IMR-90 (cell line): ENCODE measurements at regions not wholly inside any gene's neighbourhood (a gene's known extent, or its start where the extent isn't known, plus 50 kb on each side); places are given as distances from the start of the nearest gene placed in this dataset.

Experiments used
- ATAC-seq: fragments of 200-7000 bp; cut with Tn5 transposase; 2 replicates; pipeline ENCODE4 v1.9.1; 2020; ENCODE audit warnings: low read depth, mild to moderate bottlenecking, moderate library complexity
- BruUV-seq: library from RNA; stranded (reverse); fragments of 400-500 nt; replicated peaks from 2 replicates; lab custom pipeline; 2021; lab: Mats Ljungman, UMichigan
- CTCF ChIA-PET: fragments of 300-600 bp; formaldehyde crosslinking; extraction: SDS; loops from one replicate; lab custom pipeline; 2021; ENCODE audit warnings: antibody characterized with exemption; lab: Yijun Ruan, JAX
- POLR2A ChIA-PET: fragments of 300-600 bp; sonication (Branson Sonifier 250); formaldehyde crosslinking; loops from one replicate; lab custom pipeline; 2022; ENCODE audit warnings: antibody characterized with exemption; ENCODE audit not compliant: unreplicated experiment; lab: Charles Lee
- DNase-seq: peaks from one replicate; pipeline ENCODE4 v3.0.0; 2013
- H2AFZ ChIP-seq: replicated peaks from 2 replicates; pipeline ENCODE3; 2013; ENCODE audit warnings: low read length, mild to moderate bottlenecking; ENCODE audit not compliant: poor library complexity
- H2AK5ac ChIP-seq: 2 replicates; pipeline ENCODE4 v1.6.1; 2013; ENCODE audit warnings: low read depth, low read length, inconsistent platforms
- H2AK9ac ChIP-seq: replicated peaks from 2 replicates; pipeline ENCODE3; 2013; ENCODE audit warnings: mild to moderate bottlenecking, low read depth, low read length, moderate library complexity; ENCODE audit not compliant: poor library complexity
- H2BK120ac ChIP-seq: 2 replicates; pipeline ENCODE4 v1.6.1; 2013; ENCODE audit warnings: low read depth, low read length, inconsistent platforms
- H2BK15ac ChIP-seq: 3 replicates; pipeline ENCODE4 v1.6.1; 2013; ENCODE audit warnings: low read depth, low read length, inconsistent platforms
- H2BK20ac ChIP-seq: 2 replicates; pipeline ENCODE4 v1.6.1; 2013; ENCODE audit warnings: low read depth, mild to moderate bottlenecking, inconsistent platforms, low read length, moderate library complexity
- H2BK5ac ChIP-seq: 2 replicates; pipeline ENCODE4 v1.6.1; 2013; ENCODE audit warnings: mild to moderate bottlenecking, low read depth, low read length, inconsistent platforms; ENCODE audit not compliant: poor library complexity, severe bottlenecking
- H3K14ac ChIP-seq: replicated peaks from 2 replicates; pipeline ENCODE4 v1.6.1; 2013; ENCODE audit warnings: low read depth, low read length, inconsistent platforms
- H3K18ac ChIP-seq: 2 replicates; pipeline ENCODE4 v1.6.1; 2013; ENCODE audit warnings: low read depth, low read length, control low read depth
- H3K23ac ChIP-seq: 2 replicates; pipeline ENCODE4 v1.6.1; 2013; ENCODE audit warnings: low read depth, low read length, inconsistent platforms
- H3K27ac ChIP-seq: 2 replicates; pipeline ENCODE4 v1.5.1; 2013; ENCODE audit warnings: mild to moderate bottlenecking, control low read depth, low read length; ENCODE audit not compliant: insufficient read depth
- H3K27me3 ChIP-seq: 2 replicates; pipeline ENCODE4 v1.6.1; 2013; ENCODE audit warnings: low read length; ENCODE audit not compliant: control insufficient read depth, insufficient read depth
- H3K36me3 ChIP-seq: 2 replicates; pipeline ENCODE4 v1.6.1; 2013; ENCODE audit warnings: low read length, mixed read lengths; ENCODE audit not compliant: control insufficient read depth, insufficient read depth
- H3K4ac ChIP-seq: 2 replicates; pipeline ENCODE4 v1.6.1; 2013; ENCODE audit warnings: low read depth, low read length, inconsistent platforms
- H3K4me1 ChIP-seq: 2 replicates; pipeline ENCODE4 v1.6.1; 2013; ENCODE audit warnings: low read length, mixed read lengths; ENCODE audit not compliant: control insufficient read depth, insufficient read depth
- H3K4me2 ChIP-seq: 2 replicates; pipeline ENCODE4 v1.6.1; 2013; ENCODE audit warnings: low read depth, mild to moderate bottlenecking, control low read depth, low read length, moderate library complexity
- H3K4me3 ChIP-seq: 2 replicates; pipeline ENCODE4 v1.5.1; 2013; ENCODE audit warnings: low read depth, mild to moderate bottlenecking, control low read depth, low read length, moderate library complexity; ENCODE audit not compliant: insufficient read depth
- H3K56ac ChIP-seq: 2 replicates; pipeline ENCODE4 v1.6.1; 2013; ENCODE audit warnings: low read length, inconsistent platforms; ENCODE audit not compliant: insufficient read depth; ENCODE audit errors: extremely low read depth
- H3K79me1 ChIP-seq, 2 experiments: 2 replicates each; pipeline ENCODE4 v1.6.1; 2013; ENCODE audit warnings: low read length in 2 of 2, inconsistent platforms in 1 of 2, low read depth in 1 of 2
- H3K9ac ChIP-seq: 2 replicates; pipeline ENCODE4 v1.6.1; 2013; ENCODE audit warnings: low read depth, low read length, control low read depth
- H3K9me1 ChIP-seq: 2 replicates; pipeline ENCODE4 v1.6.1; 2013; ENCODE audit warnings: low read length, inconsistent platforms; ENCODE audit not compliant: insufficient read depth
- H3K9me3 ChIP-seq: 2 replicates; pipeline ENCODE4 v1.6.1; 2013; ENCODE audit warnings: low read length; ENCODE audit not compliant: control insufficient read depth, insufficient read depth
- H4K20me1 ChIP-seq: 2 replicates; pipeline ENCODE4 v1.6.1; 2013; ENCODE audit warnings: low read length, inconsistent platforms; ENCODE audit not compliant: insufficient read depth
- H4K5ac ChIP-seq: 2 replicates; pipeline ENCODE4 v1.6.1; 2013; ENCODE audit warnings: mild to moderate bottlenecking, low read depth, low read length, control low read depth
- H4K8ac ChIP-seq, 2 experiments: 2 replicates each; pipeline ENCODE4 v1.6.1; 2013; ENCODE audit warnings: low read depth in 2 of 2, low read length in 2 of 2, control low read depth in 1 of 2, inconsistent platforms in 1 of 2
- H4K91ac ChIP-seq: 2 replicates; pipeline ENCODE4 v1.6.1; 2013; ENCODE audit warnings: low read depth, low read length, inconsistent platforms; ENCODE audit not compliant: insufficient read depth
- BHLHE40 ChIP-seq: fragments of 150-350 bp; IDR thresholded peaks from 2 replicates; pipeline ENCODE4 v1.6.1; 2016; ENCODE audit warnings: mild to moderate bottlenecking, low read depth, low read length
- POLR2A ChIP-seq: IDR thresholded peaks from 2 replicates; pipeline ENCODE4 v1.6.1; 2012; ENCODE audit warnings: mild to moderate bottlenecking, low read depth, low read length
- USF2 ChIP-seq: fragments of 150-350 bp; IDR thresholded peaks from 2 replicates; pipeline ENCODE4 v1.6.1; 2017; ENCODE audit warnings: mild to moderate bottlenecking, antibody characterized with exemption, low read length, low read depth
- WGBS, 2 experiments: methylation state at CpG; one replicate each; pipeline versions ENCODE4 v1.1.5 to v1.1.7; 2013; ENCODE audit warnings: missing lambda C conversion rate in 2 of 2; ENCODE audit not compliant: insufficient read length in 1 of 2; ENCODE audit errors: extremely low coverage in 2 of 2; 5-methylcytosine and 5-hydroxymethylcytosine counted together
- dilution Hi-C: fragments of 300-500 bp; cut with HindIII; formaldehyde crosslinking; loops from one replicate; pipeline ENCODE4 v1.14.3; 2018; ENCODE audit warnings: low sequenced_read_pairs; ENCODE audit not compliant: unreplicated experiment
- in situ Hi-C: fragments of 300-500 bp; cut with MboI; formaldehyde crosslinking; loops from 3 replicates; pipeline ENCODE4 v1.14.3; 2019; ENCODE audit warnings: low sequenced_read_pairs, inconsistent platforms, mixed read lengths
- intact Hi-C: fragments of 100-400 bp; cut with micrococcal nuclease; formaldehyde crosslinking; loops from 2 replicates; pipeline ENCODE4 v1.10.0; 2022

- no peak overlapping the region for H3K14ac ChIP-seq
- ChIA-PET CTCF (no interaction called here), POLR2A (no interaction called here)
- no peak overlapping the region for H2BK5ac ChIP-seq
- H3K4me3 ChIP-seq: no peak overlapping the region
- H3K4me2 ChIP-seq: no peak overlapping the region
- in situ Hi-C loops: no loop called here
- no peak overlapping the region for H3K9ac ChIP-seq
- no peak overlapping the region for H3K56ac ChIP-seq
- intact Hi-C loops: no loop called here
- no peak overlapping the region for H4K8ac ChIP-seq
- no peak overlapping the region for H2BK15ac ChIP-seq
- no peaks in the 10 kb centered on the region for H3K9me3 ChIP-seq
- no peaks in the 10 kb centered on the region for H3K27me3 ChIP-seq
- no peak overlapping the region for H2AFZ ChIP-seq
- no peak overlapping the region for H3K18ac ChIP-seq
- no peaks in the 10 kb centered on the region for H4K20me1 ChIP-seq
- H3K4ac ChIP-seq: no peak overlapping the region
- H3K23ac ChIP-seq: no peak overlapping the region
- no peaks in the 10 kb centered on the region for H3K4me1 ChIP-seq
- no peak overlapping the region for H2BK120ac ChIP-seq
- no peak overlapping the region for H2BK20ac ChIP-seq
- DNase-seq (no peak), ATAC-seq (no peak)
- H4K91ac ChIP-seq: no peak overlapping the region
- no peak overlapping the region for H3K27ac ChIP-seq
- TF ChIP-seq POLR2A (no peak), BHLHE40 (no peak), USF2 (no peak)
- no TSS peak for BruUV-seq
- dilution Hi-C loops: no loop called here
- no CpG with 5 or more reads among the region's 5 CpGs for WGBS, 2 experiments
- H3K79me1 ChIP-seq: no peaks in the 10 kb centered on the region
- no peaks in the 10 kb centered on the region for H3K9me1 ChIP-seq
- H2AK9ac ChIP-seq: no peak overlapping the region
- no peak overlapping the region for H4K5ac ChIP-seq
- no peaks in the 10 kb centered on the region for H3K36me3 ChIP-seq
- H2AK5ac ChIP-seq: no peak overlapping the region
These were observed 1061.8 kb upstream of the FLRT2 start for GRCh38 chr14:84468153-84468552.
